ENCODE measurements at regions not wholly inside any gene's neighbourhood (a gene's known extent, or its start where the extent isn't known, plus 50 kb on each side); places are given as distances from the start of the nearest gene placed in this dataset.
"Not testable (repeated sequence)": the region's sequence is repeated elsewhere in the genome, so short reads cannot be mapped to it uniquely, and the experiment has no call there.

DNA sequence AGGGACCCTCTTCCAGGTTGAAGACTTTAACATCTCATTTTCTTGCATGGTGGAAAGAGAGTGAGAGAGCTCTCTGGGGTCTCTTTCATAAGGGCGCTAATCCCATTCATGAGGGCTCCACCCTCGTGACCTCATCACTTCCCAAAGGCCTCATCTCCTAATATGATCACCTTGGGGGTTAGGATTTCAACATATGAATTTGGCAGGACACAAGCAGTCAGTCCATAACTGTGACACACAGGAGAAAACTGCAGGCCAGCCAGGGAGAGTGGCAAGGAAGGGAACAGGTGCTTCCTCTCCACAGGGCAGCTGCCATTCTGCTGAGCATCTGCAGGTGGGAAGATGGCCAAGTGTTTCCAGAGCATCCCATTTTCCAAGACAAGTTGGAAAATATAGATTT, 178.9 kb downstream of the BCL2L11 start:
- DNase-seq; intact Hi-C loops (cut with DNase I); H3K4me3 ChIP-seq; H3K9me3 ChIP-seq; FAIRE-seq; H3K27ac ChIP-seq; H3K4me1 ChIP-seq; H3K27me3 ChIP-seq; ATAC-seq; H3K36me3 ChIP-seq: not testable (repeated sequence)
- WGBS, 2 donors, result 95 to 98% methylated on average over 2 of the region's 2 CpGs

DNA sequence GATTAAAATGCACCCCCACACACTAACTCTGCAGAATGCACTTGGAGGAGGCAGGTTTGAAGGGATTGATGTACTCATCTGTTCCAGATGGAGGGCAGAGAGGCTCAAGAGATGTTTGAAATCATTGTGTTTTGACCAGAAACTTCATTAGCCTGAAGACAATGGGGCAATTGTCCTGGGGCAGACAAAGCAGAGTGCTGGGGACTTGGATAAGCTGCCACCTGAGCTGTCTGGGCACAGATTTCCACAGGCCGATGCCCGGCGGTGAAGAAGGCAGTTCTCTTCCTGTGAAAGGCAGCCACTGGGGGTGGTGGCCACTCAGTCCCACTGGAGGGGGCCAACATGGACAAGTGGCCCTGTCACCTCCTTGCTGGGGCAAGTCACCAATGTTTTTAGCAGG, 181.0 kb downstream of the BCL2L11 start:
- H3K4me1 ChIP-seq; FAIRE-seq; H3K27ac ChIP-seq; H3K27me3 ChIP-seq; H3K36me3 ChIP-seq; H3K9me3 ChIP-seq; H3K4me3 ChIP-seq; intact Hi-C loops (cut with DNase I); DNase-seq: not testable (repeated sequence)
- no CpG with 5 or more reads among the region's 3 CpGs for WGBS, 2 donors
- peak in 2 of 4 donors; percentile 61 to 64 for ATAC-seq

DNA sequence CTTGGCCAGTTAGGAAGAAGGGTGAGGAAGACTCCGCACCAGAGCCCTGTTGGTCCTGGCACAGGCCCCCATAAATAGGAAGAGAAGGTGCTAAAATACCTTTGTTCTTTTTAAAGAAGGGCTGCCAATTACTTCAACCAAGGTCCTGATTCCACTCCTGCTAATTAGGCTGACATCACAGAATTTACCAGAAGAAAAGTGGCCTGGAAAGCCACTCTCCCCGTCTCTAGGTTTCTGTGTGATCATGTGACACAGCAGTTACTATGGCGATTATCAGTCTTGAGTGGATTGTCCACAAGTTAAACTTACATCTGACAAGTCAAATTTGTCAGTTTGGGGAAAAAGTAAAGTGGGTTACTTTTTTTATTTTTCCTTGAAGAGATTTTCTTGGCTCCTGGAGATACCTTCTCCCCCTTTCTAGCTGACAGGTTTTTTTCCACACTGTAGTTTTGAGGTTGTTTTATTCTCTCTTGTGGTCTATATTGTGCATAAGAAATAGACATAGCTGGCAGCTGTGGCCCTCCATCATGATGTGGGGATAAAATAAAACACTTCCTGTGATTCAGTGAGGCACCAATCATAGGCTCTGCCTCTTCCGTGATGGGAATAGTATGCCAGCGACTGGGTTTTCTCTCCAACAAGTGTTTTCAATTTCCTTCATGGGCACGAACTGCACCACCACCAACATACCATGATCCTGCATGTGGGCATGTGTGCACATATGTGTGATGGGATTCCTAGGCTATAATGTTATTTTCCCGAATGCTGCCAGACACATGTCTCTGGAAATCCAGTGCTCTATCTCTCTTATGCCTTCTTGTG, 181.9 kb downstream of the BCL2L11 start:
- H3K4me3 ChIP-seq; DNase-seq; intact Hi-C loops (cut with DNase I); FAIRE-seq; H3K27ac ChIP-seq; H3K36me3 ChIP-seq; H3K4me1 ChIP-seq; H3K27me3 ChIP-seq; H3K9me3 ChIP-seq: not testable (repeated sequence)
- peak; percentile 40 to 76 (median 72) for ATAC-seq
- 54 to 59% methylated on average over 6 of the region's 7 CpGs for WGBS, 2 donors

DNA sequence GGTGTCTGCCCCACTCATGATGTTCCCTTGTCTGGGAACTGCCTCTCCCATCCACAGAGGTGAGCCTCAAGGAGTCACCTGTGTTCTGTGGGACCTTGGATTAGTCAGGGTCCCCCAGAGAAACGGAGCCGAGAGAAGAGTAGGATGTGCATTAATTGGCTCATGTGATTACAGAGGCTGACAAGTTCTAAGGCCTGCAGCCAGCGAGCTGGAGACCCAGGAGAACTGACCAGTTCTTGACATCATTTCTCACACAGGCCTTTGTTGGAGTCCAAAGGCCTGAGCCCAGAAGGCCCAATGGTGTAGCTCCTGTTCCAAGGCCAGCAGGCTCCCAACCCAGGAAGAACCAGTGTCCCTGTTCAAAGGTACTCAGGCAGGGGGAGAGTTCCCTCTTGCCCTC, 186.6 kb downstream of the BCL2L11 start:
- ATAC-seq; FAIRE-seq; H3K36me3 ChIP-seq; H3K4me1 ChIP-seq; H3K9me3 ChIP-seq; DNase-seq; H3K27ac ChIP-seq; H3K4me3 ChIP-seq; intact Hi-C loops (cut with DNase I); H3K27me3 ChIP-seq: not testable (repeated sequence)
- WGBS, 2 donors, result 94 to 99% methylated on average over 3 of the region's 3 CpGs

DNA sequence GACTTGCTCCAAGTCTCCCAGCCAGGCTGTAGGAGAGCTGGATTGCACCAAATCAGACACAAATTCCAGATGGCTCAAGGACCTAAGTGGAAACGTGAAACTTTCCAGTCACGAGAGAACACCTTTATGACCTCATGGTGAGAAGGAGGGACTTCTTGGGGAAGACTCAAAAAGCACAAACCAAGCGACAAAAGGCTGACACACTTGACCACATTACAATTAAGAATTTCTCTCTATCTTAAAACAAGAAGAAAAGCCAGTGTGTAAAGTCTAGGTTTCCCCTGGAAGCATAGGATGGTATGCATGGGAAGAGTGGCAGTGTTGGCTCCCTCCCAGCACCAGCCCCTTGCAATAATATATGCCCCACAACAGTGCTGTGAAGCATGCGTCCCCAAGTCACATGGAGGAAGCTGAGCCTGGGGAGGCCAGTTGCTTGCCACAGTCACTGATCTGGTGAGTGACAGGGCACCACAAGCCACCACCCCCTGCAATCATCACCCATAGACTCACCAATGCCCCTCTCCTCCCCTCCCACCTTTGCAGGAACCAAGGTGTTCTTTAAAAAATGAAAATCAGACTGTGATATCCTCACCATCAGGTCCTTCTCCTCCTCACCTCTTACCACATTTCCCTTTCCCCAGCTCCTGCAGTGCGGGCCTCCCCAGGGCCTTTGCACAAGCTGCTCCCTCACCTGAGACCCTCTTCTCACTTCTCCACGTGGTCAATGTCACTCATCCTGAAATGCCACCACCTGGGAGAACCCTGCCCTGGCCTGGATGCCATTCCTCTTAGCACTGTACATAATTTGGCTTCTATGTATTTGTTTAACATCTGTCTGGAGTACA, 188.7 kb downstream of the BCL2L11 start:
- H3K4me3 ChIP-seq; intact Hi-C loops (cut with DNase I); H3K4me1 ChIP-seq; FAIRE-seq; DNase-seq; H3K27me3 ChIP-seq; H3K9me3 ChIP-seq; H3K36me3 ChIP-seq; H3K27ac ChIP-seq; ATAC-seq: not testable (repeated sequence)
- WGBS, 2 donors, result 73 to 79% methylated on average over 5 of the region's 6 CpGs

DNA sequence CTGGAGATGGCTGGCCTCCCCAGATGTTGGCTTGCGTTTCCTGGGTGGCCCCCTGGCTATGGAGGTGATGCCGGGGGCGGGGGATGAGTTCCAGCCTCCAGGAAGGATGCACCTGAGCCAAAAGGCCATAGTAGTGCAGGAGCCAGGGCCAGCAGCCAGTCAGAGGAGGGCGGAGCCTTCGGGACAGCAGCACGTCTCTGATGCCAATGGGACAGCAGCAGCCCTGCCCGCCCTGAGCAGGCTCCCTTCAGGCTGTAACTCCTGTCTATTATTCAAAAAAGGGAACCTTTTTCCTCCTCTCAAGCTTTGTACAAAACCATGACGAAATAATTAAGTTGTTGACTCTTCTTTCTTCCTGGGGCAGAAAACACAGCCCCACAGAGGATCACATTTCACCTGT, 189.7 kb downstream of the BCL2L11 start:
- 67 to 68% methylated on average over 5 of the region's 8 CpGs for WGBS, 2 donors
- FAIRE-seq, result not testable (repeated sequence)
- peak in 1 of 4 donors; percentile 50 for ATAC-seq

DNA sequence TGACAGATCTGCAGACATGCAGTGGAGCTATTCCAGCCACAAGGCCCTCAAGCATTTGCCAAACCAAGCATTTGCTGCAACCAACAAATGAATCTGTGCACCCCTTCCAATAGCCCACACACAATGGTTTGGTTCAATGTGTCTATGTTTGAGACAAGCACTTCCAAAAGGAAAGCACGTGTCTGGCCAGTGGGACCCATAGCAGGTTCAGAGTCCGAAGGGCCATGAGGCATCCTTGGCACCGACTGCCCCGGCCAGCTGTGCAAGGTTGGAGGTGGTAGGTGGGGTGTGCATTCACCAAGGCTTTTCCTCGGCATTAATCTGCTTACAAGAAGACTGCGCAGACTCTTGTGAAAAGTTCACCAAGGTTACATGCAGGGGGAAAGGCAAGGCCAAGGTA, 190.9 kb downstream of the BCL2L11 start:
- FAIRE-seq; intact Hi-C loops (cut with DNase I); H3K4me1 ChIP-seq; DNase-seq; H3K36me3 ChIP-seq; ATAC-seq; H3K9me3 ChIP-seq; H3K27me3 ChIP-seq; H3K4me3 ChIP-seq; H3K27ac ChIP-seq: not testable (repeated sequence)
- WGBS, 2 donors, result 50 to 100% methylated on average over 1 of the region's 6 CpGs

More for the DNA sequence above, 189.7 kb downstream of the BCL2L11 start:
- intact Hi-C loops (cut with DNase I); H3K4me3 ChIP-seq; H3K27me3 ChIP-seq; H3K27ac ChIP-seq; H3K9me3 ChIP-seq; DNase-seq; H3K4me1 ChIP-seq; H3K36me3 ChIP-seq: not testable (repeated sequence)

DNA sequence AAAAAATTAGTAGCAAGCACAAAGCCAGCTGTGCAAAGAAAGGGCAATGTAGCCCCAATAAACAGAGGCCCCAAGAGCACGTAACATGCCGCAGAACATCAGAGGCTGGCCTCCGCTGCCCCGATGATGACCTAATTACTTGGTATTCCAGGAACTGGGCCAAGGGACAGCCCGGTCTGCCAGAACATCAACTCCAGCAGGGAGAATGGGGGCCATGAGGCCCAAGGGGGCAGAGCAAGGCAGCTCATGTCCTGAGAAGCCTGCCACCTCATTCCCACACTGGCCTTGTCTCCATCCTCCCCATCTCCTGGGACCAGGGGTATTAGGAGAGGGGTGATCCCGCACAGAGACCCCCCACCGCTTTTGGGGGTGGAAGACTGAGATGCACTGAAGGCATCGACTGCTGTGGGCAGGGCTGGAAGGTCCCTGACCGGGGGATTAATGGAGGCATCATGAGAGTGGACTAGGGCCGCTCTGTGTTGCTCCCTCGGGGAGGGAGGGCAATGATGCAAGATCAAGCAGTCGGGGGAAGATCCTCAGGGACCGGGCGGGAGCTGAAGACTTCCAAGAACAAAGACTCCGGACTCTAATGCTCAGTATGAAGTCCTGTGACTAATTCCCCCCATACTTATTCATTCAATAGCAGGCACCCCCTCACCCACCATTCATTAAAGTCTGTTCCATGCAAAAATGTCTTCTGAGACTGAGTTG, 192.3 kb downstream of the BCL2L11 start:
- DNase-seq; H3K9me3 ChIP-seq; H3K4me3 ChIP-seq; H3K4me1 ChIP-seq; H3K36me3 ChIP-seq; H3K27ac ChIP-seq; H3K27me3 ChIP-seq; FAIRE-seq; intact Hi-C loops (cut with DNase I): not testable (repeated sequence)
- peak in 3 of 4 donors; percentile 17 to 47 (median 32) for ATAC-seq
- WGBS, 2 donors, result 68 to 72% methylated on average over 12 to 13 of the region's 15 CpGs

DNA sequence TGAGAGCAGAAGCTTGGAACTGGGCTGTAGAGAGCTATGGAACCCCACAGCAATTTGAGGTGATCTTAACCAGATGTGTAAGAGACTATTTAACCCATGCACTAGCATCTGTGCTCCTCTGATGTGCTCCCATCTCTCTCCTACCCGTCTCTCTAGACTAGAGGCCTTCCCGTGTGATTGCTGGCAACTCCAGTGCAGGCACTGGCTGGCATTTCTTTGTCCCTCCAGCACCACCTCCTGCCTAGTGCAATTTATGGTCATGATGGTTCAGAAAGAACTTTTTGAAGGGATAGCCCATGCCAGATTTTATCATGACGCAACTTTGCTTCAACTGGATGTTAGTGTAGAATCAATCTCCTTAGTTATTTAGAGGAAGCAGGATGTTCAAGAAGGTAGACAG, 193.0 kb downstream of the BCL2L11 start:
- H3K9me3 ChIP-seq; H3K27me3 ChIP-seq; H3K27ac ChIP-seq; H3K4me3 ChIP-seq; H3K36me3 ChIP-seq; intact Hi-C loops (cut with DNase I); FAIRE-seq; H3K4me1 ChIP-seq: not testable (repeated sequence)
- ATAC-seq (peak; percentile 56 to 85 (median 74)), DNase-seq (peak in 1 of 6 donors; percentile 33)
- 24 to 27% methylated on average over 2 of the region's 3 CpGs for WGBS, 2 donors

DNA sequence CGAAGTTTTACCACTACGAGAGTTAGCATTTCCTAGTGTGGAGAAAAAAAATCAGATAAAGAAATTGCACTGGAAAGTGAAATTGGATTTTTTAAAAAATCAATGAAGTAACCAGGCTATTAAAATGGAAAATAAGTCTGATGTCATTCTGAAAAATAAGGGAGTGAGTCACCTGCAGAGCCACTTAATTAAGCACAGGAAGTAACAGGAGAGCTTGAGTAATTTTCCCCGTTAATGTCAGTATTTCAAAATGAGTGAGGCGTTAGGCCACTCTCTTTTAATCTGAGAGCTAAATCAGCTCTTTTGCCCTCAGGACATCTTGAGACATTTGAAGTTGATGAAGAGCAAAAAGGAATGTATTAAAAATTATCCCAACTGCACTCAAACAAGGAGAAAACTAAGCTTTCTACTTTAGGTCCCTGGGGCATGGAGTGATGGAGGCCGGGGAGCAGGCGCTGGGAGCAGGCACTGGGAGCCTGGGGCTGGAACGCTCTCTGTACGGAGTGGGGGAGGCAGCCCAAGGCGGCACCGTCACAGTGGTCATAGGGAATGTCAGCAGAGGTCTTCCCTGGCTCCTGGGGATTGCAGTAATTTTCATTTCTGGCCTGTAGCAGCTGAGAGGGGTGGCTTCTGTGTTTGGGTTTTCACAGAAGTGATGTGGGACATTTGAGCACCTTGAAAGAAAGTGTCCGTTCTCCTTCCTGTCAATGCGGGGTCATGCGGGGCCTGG, 194.6 kb downstream of the BCL2L11 start:
- FAIRE-seq; H3K9me3 ChIP-seq; DNase-seq; H3K27me3 ChIP-seq; H3K27ac ChIP-seq; H3K36me3 ChIP-seq; H3K4me1 ChIP-seq; H3K4me3 ChIP-seq; intact Hi-C loops (cut with DNase I): not testable (repeated sequence)
- ATAC-seq, result peak in 3 of 4 donors; percentile 53 to 64 (median 59)
- 78 to 80% methylated on average over 10 to 11 of the region's 13 CpGs for WGBS, 2 donors

DNA sequence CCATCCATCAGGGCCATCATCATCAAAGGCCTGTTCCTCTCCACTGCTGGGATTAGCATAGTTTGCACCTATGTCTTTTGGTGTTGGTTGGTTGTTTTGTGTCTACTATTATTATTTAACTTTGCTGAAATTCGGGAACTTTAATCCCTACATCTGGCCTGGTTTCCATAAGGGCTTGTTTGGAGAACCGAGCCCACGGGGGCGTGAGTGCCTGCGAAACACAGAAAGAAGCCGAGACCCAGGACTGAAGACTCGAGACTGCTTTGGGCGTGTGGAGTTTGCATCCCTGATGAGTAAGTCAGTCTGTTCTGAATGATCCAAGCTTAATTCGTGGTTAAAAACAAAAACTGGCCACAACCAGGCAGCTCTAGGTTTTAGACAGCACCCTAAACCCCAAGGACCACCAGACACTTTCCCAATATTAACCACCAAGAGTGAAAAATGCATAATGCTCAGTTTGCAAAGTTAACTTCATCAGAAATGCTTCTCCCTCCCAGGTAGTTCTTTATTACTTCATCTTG, 195.6 kb downstream of the BCL2L11 start:
- H3K27me3 ChIP-seq; H3K27ac ChIP-seq; FAIRE-seq; DNase-seq; intact Hi-C loops (cut with DNase I); H3K36me3 ChIP-seq; H3K4me3 ChIP-seq; ATAC-seq; H3K9me3 ChIP-seq; H3K4me1 ChIP-seq: not testable (repeated sequence)
- WGBS, 2 donors, result 89 to 91% methylated on average over 6 to 8 of the region's 9 CpGs
